Ecto neural progenitor cell (in vitro differentiated cells): ENCODE measurements at regions not wholly inside any gene's neighbourhood (a gene's known extent, or its start where the extent isn't known, plus 50 kb on each side); places are given as distances from the start of the nearest gene placed in this dataset.
"Not testable (repeated sequence)": the region's sequence is repeated elsewhere in the genome, so short reads cannot be mapped to it uniquely, and the experiment has no call there.

Experiments used
- DNase-seq: peaks from one replicate; pipeline ENCODE4 v3.0.0-alpha.2; 2018; ENCODE audit warnings: low spot score

- peak; percentile 42 for DNase-seq
Observed at GRCh38 chr17:21517538-21518293, 141.6 kb downstream of the KCNJ12 start.

DNA sequence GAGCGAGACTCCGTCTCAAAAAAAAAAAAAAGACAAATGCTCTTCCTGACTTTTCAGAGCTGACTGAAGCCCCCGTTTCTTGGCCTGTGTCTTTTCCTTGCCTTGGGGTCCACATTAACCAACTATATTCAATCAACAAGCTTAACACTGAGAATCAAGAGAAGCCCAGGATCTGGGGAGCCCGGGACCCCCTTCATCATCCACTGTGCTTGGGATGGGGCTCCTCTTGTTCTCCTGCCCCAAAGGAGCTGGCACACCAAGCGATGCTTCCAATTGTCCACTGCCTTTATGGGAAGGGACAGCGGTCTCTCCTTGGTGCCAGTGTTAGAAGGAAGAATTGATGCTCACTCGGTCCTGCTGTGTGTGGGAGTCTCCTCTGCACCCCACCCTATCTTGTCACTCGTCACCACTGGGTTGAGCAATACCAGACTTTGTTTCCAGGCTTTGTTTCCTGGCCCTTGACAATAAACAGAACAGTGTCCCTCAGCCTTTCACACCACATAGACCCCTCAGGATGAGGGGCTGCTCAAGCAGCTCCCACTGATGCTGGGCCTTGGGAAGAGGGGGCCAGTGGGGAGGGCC is 146.7 kb downstream of the KCNJ12 start:
- DNase-seq = no peak

- peak; percentile 31 for DNase-seq
Observed at GRCh38 chr17:21523497-21524210, 147.5 kb downstream of the KCNJ12 start.

GRCh38 chr17:21524211-21524591 is 148.0 kb downstream of the KCNJ12 start:
- DNase-seq = no peak

DNA sequence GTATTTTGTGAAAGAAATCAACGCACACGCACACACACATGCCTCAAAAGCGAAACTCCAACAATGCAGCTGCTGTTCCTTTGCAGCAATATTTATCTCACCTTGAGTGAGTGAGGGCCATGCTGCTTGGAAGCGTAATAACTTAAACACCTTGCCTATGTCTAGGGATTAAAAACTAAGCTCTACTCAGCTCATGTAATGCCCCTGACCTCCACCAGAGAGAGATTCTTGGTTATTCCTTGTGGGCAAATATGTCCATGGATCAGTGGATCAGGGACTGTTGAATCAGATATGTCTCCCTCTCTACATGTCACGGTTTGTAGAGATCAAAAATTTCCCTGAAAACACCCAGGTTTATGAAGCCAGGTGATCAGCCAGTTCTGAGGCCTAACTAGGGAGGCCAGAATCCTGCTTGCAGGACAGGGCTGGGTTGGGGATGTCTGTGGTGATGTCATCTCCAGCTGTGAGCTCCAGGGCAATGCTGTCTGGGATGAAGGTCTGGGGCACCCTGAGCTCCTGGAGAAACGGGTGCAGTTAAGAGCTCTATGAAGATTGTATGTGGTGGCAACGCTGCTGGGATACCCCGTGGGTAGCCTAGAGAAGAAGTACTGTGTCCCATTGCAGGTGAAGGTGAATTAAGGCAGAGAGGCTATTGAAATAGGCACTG is 149.4 kb downstream of the KCNJ12 start:
- no peak for DNase-seq

DNA sequence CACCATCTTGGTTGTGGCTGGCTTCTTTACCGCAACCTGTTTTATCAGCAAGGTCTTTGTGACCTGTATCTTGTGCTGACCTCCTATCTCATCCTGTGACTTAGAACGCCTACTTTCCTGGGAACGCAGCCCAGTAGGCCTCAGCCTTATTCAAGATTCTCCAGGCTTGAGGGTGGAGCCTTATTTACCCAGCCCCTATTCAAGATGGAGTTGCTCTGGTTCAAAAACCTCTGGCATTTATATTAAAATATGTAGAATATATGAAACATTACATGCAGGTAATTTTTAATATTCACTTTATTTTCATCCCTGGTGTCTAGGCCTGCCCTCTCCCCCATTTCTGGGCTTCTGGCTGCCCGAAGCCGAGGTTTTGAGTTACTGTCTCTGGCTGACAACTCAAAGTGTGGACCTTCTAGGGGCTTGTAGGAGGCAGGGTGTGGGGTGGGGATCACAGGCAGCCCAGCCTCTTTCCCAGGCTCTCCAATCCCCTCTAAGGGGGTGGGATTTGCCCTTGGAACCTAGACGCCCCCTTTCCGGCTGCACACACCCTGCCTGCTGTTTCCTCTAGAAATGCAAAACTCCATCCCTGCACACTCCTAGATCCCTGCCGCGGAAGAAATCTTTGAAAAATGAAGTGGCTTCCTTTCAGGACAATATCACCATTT is 152.0 kb downstream of the KCNJ12 start:
- peak; percentile 37 for DNase-seq

DNA sequence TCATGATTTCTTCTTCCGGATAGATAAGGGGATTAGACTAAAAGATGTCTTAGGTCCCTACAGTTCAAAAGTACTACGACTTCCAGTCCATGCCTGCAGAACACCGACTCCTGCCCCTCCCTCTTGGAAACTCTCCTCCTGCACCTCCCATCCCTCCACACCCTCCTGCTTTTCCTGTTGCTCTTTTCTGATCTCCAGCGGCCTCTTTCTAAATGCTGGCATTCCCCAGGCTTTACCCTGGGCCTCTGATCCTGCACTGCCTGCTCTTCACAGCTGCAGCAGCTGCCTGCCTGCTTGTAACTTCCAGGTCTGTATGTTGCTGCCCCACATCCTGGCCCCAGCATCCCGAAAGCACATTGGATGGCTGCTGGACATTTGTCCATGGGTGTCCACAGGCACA is 154.2 kb downstream of the KCNJ12 start:
- peak; percentile 43 for DNase-seq

DNA sequence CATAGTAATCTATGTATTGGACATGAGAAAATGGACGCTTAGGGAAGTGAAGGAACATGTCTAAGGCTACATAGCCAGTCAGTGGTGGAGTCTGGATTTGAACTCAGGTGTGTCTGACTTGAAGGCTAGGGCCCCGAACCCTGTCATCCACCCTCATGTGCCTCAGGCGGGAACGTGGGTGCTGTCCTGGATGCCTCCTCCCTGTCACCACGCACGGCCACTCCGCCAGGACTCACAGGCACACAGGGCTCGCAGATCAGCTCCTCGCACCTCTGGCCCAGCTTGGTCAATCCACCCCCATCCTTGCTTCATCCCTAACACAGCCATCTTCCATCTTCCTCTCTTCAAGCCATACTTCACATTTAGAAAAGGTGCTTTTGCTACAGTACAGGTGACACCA is 154.7 kb downstream of the KCNJ12 start:
- DNase-seq = peak; percentile 38

GRCh38 chr17:21532763-21533385 is 156.7 kb downstream of the KCNJ12 start:
- no peak for DNase-seq

- no peak for DNase-seq
Observed at GRCh38 chr17:21535686-21536375, 156.5 kb upstream of the KCNJ18 start.

DNA sequence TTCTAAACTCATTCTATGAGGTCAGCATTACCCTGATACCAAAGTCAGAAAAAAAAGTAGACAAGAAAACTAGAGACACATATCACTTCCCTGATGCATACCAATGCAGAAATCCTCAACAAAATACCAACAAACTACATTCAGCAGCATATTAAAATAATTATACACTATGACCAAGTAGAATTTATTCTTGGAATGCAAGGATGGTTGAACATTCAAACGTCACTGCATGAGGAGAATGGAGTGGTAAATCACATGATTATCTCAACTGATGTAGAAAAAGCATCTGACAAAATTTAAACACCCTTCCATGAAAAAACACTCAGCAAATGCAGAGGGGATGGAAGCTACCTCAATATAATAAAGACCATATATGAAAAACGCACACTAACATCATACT is 155.0 kb upstream of the KCNJ18 start:
- DNase-seq = no peak

- DNase-seq = no peak
Observed at GRCh38 chr17:21538615-21539014, 153.7 kb upstream of the KCNJ18 start.

GRCh38 chr17:21539146-21539545 is 153.2 kb upstream of the KCNJ18 start:
- DNase-seq = no peak

- DNase-seq = no peak
Observed at GRCh38 chr17:21540502-21540901, 151.8 kb upstream of the KCNJ18 start.

- DNase-seq = no peak
Observed at GRCh38 chr17:21542070-21542469, 150.3 kb upstream of the KCNJ18 start.

DNA sequence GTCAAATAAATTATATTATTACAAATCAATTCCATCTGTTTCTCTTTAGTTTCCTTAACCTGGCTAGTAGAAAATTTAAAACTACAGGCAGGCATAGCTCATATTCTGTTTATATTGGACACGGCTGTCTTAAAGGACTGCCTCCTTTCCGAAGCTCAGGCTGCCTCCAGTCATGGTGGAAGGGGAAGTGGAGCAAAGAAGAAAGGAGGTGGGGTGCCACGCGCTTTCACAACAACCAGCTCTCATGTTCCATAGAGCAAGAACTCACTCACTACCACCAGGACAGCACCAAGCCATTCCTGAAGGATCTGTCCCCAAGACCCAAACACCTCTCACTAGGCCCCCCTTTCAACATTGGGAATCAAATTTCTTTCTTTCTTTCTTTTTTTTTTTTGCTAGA is 149.3 kb upstream of the KCNJ18 start:
- DNase-seq = no peak

DNA sequence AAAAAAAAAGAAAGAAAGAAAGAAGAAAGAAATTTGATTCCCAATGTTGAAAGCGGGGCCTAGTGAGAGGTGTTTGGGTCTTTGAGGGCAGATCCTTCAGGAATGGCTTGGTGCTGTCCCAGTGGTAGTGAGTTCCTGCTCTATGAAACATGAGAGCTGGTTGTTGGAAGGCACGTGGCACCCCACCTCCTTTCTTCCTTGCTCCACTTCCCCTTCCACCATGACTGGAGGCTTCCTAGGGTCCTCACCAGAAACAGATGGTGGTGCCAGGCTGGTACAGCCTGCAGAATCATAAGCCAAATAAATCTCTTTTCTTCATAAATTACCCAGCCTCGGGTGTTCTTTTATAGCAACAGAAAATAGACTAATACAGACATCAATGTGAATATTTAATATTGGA is 147.3 kb upstream of the KCNJ18 start:
- DNase-seq = no peak

DNA sequence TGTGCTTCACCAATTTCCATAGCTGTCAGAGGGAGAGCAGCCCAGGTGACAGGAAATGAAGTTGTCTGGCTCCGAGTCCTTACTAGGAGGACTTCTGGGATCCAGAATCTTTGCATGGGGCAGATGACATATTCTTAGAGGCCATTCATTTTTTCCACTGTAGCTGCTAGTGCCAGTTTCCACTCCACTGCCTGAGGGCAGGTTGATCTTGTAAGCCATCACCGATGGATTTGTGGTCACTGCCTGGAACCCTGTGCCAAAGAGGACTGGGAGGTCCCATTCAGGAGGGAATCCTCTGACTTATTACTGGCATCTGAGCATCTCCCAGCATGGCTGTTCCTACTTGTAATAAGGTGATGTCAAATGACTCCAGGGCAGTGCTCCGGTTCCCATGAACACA is 144.1 kb upstream of the KCNJ18 start:
- no peak for DNase-seq

- DNase-seq = no peak
Observed at GRCh38 chr17:21549107-21549687, 143.1 kb upstream of the KCNJ18 start.

DNA sequence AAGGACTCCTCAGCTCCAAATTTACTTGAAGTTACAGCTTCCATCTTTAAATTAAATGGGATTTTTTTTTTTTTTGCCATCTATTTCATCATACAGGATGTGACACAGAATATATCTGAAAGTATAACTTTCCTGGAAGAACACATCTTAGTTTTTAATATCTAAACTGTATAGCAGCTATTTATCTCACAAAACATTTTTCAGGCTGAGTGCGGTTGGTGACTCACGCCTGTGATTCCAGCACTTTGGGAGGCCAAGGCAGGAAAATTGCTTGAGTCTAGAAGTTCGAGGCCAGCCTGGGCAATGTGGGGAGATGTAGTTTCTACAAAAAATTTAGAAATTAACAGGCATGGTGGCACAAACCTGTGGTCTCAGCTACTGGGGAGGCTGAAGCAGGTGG is 142.3 kb upstream of the KCNJ18 start:
- DNase-seq = not testable (repeated sequence)
